ENCODE measurements at regions not wholly inside any gene's neighbourhood (a gene's known extent, or its start where the extent isn't known, plus 50 kb on each side); places are given as distances from the start of the nearest gene placed in this dataset.

- H3K9ac ChIP-seq (ENCODE audit: insufficient read depth, low read length), result no peak overlapping the region
- no peak for DNase-seq (ENCODE audit: low read depth in 2 of 2)
- H3K27ac ChIP-seq (ENCODE audit: insufficient read depth, low read length), result no peak overlapping the region
Measured at GRCh38 chr6:120853489-120853888, 480.8 kb downstream of the TBC1D32 start.

GRCh38 chr6:120852293-120852849 lies 481.9 kb downstream of the TBC1D32 start:
- Histone ChIP-seq H3K79me2 (ENCODE audit: control insufficient read depth, insufficient read depth, low read length) (no peaks in the 10 kb centered on the region), H3K27ac (ENCODE audit: insufficient read depth, low read length) (no peak overlapping the region), H3K36me3 (ENCODE audit: control insufficient read depth, insufficient read depth, low read length) (no peaks in the 10 kb centered on the region), H3K4me2 (ENCODE audit: extremely low read depth, insufficient read depth, low read length) (no peak overlapping the region), H3K4me1 (ENCODE audit: control insufficient read depth, extremely low read depth, insufficient read depth, low read length) (no peaks in the 10 kb centered on the region), H3K9me3 (ENCODE audit: control insufficient read depth, insufficient read depth, low read depth, low read length) (no peaks in the 10 kb centered on the region), H4K20me1 (ENCODE audit: control insufficient read depth, extremely low read depth, insufficient read depth, low read length) (no peaks in the 10 kb centered on the region), H2AFZ (ENCODE audit: low read length) (no peak overlapping the region), H3K9ac (ENCODE audit: insufficient read depth, low read length) (no peak overlapping the region), H3K4me3 (replicated peaks in 1 of 4; ENCODE audit: control extremely low read depth in 1 of 4, insufficient read depth in 1 of 4, low read depth in 3 of 4, low read length in 4 of 4) (no peak overlapping the region), H3K27me3 (ENCODE audit: control insufficient read depth, insufficient read depth, low read length) (no peaks in the 10 kb centered on the region)
- TF ChIP-seq CTCF (conservative IDR thresholded peaks at IDR 0.05 in 1 of 2, IDR thresholded peaks at IDR 0.05 in 1 of 2; ENCODE audit: low read depth in 1 of 2, low read length in 2 of 2) (no peak), EZH2 (IDR thresholded peaks at IDR 0.05; ENCODE audit: low read length, missing control alignments) (no peak)
- no peak for DNase-seq (ENCODE audit: low read depth in 2 of 2)

More at GRCh38 chr6:120853489-120853888, 480.8 kb downstream of the TBC1D32 start:
- H3K4me3 ChIP-seq (replicated peaks in 1 of 4; ENCODE audit: control extremely low read depth in 1 of 4, insufficient read depth in 1 of 4, low read depth in 3 of 4, low read length in 4 of 4), result no peak overlapping the region
- H3K79me2 ChIP-seq (ENCODE audit: control insufficient read depth, insufficient read depth, low read length), result no peaks in the 10 kb centered on the region
- no peak for TF ChIP-seq EZH2 (IDR thresholded peaks at IDR 0.05; ENCODE audit: low read length, missing control alignments)
- no peak for TF ChIP-seq CTCF (conservative IDR thresholded peaks at IDR 0.05 in 1 of 2, IDR thresholded peaks at IDR 0.05 in 1 of 2; ENCODE audit: low read depth in 1 of 2, low read length in 2 of 2)
- no peak overlapping the region for H3K4me2 ChIP-seq (ENCODE audit: extremely low read depth, insufficient read depth, low read length)
- no peaks in the 10 kb centered on the region for H3K4me1 ChIP-seq (ENCODE audit: control insufficient read depth, extremely low read depth, insufficient read depth, low read length)
- no peaks in the 10 kb centered on the region for H3K27me3 ChIP-seq (ENCODE audit: control insufficient read depth, insufficient read depth, low read length)
- H4K20me1 ChIP-seq (ENCODE audit: control insufficient read depth, extremely low read depth, insufficient read depth, low read length), result no peaks in the 10 kb centered on the region
- no peak overlapping the region for H2AFZ ChIP-seq (ENCODE audit: low read length)
- no peaks in the 10 kb centered on the region for H3K36me3 ChIP-seq (ENCODE audit: control insufficient read depth, insufficient read depth, low read length)
- H3K9me3 ChIP-seq (ENCODE audit: control insufficient read depth, insufficient read depth, low read depth, low read length), result no peaks in the 10 kb centered on the region

- Histone ChIP-seq H3K27me3 (ENCODE audit: control insufficient read depth, insufficient read depth, low read length) (no peaks in the 10 kb centered on the region), H3K4me1 (ENCODE audit: control insufficient read depth, extremely low read depth, insufficient read depth, low read length) (no peaks in the 10 kb centered on the region), H3K36me3 (ENCODE audit: control insufficient read depth, insufficient read depth, low read length) (no peaks in the 10 kb centered on the region), H4K20me1 (ENCODE audit: control insufficient read depth, extremely low read depth, insufficient read depth, low read length) (no peaks in the 10 kb centered on the region), H3K9me3 (ENCODE audit: control insufficient read depth, insufficient read depth, low read depth, low read length) (no peaks in the 10 kb centered on the region), H3K9ac (ENCODE audit: insufficient read depth, low read length) (no peak overlapping the region), H3K79me2 (ENCODE audit: control insufficient read depth, insufficient read depth, low read length) (no peaks in the 10 kb centered on the region), H3K4me3 (replicated peaks in 1 of 4; ENCODE audit: control extremely low read depth in 1 of 4, insufficient read depth in 1 of 4, low read depth in 3 of 4, low read length in 4 of 4) (no peak overlapping the region), H2AFZ (ENCODE audit: low read length) (no peak overlapping the region), H3K4me2 (ENCODE audit: extremely low read depth, insufficient read depth, low read length) (no peak overlapping the region), H3K27ac (ENCODE audit: insufficient read depth, low read length) (no peak overlapping the region)
- peak in 1 of 2 donors; percentile 1 for DNase-seq (ENCODE audit: low read depth in 2 of 2)
- TF ChIP-seq CTCF (conservative IDR thresholded peaks at IDR 0.05 in 1 of 2, IDR thresholded peaks at IDR 0.05 in 1 of 2; ENCODE audit: low read depth in 1 of 2, low read length in 2 of 2) (peak in 1 of 2 donors; percentile 33), EZH2 (IDR thresholded peaks at IDR 0.05; ENCODE audit: low read length, missing control alignments) (no peak)
Measured at GRCh38 chr6:120826253-120826652, 508.0 kb downstream of the TBC1D32 start.
